ENCODE measurements at regions not wholly inside any gene's neighbourhood (a gene's known extent, or its start where the extent isn't known, plus 50 kb on each side); places are given as distances from the start of the nearest gene placed in this dataset.

GRCh38 chr6:27052731-27053082, 194.8 kb upstream of the PRSS16 start:
- dilution Hi-C loops (cut with MboI; ENCODE audit: extremely low pct_ligation_motif_present, low sequenced_read_pairs): no loop called here
- Histone ChIP-seq H3K36me3 (ENCODE audit: control insufficient read depth in 2 of 2, extremely low read depth in 1 of 2, insufficient read depth in 2 of 2, low read length in 2 of 2) (no peaks in the 10 kb centered on the region), H3K4me1 (ENCODE audit: control insufficient read depth, extremely low read depth, insufficient read depth, low read length) (peaks cover 3% of the 10 kb centered on the region), H4K20me1 (ENCODE audit: control insufficient read depth, extremely low read depth, insufficient read depth, low read length) (no peaks in the 10 kb centered on the region), H3K9me3 (ENCODE audit: control insufficient read depth, low read depth, low read length) (no peaks in the 10 kb centered on the region), H3K9me1 (ENCODE audit: control insufficient read depth, extremely low read depth, insufficient read depth, low read length) (no peaks in the 10 kb centered on the region), H3K4me2 (ENCODE audit: control insufficient read depth, extremely low read depth, insufficient read depth, low read depth, low read length) (no peak overlapping the region), H3K27me3 (ENCODE audit: control insufficient read depth, extremely low read depth, insufficient read depth, low read length) (no peaks in the 10 kb centered on the region), H3K27ac (ENCODE audit: control insufficient read depth, insufficient read depth, low read length) (no peak overlapping the region), H3K79me2 (ENCODE audit: control insufficient read depth, insufficient read depth, low read length) (no peaks in the 10 kb centered on the region), H3K9ac (ENCODE audit: control insufficient read depth, extremely low read depth, insufficient read depth, low read length) (no peak overlapping the region), H2AFZ (ENCODE audit: control insufficient read depth, low read length) (no peak overlapping the region), H3K4me3 (ENCODE audit: control insufficient read depth in 2 of 3, extremely low read depth in 1 of 3, insufficient read depth in 2 of 3, low read depth in 1 of 3, low read length in 3 of 3) (no peak overlapping the region)
- TF ChIP-seq CTCF (optimal IDR thresholded peaks at IDR 0.05 in 1 of 3, IDR thresholded peaks at IDR 0.05 in 1 of 3, conservative IDR thresholded peaks at IDR 0.05 in 1 of 3; ENCODE audit: extremely low read depth in 1 of 3, insufficient read depth in 2 of 3, low read length in 3 of 3) (no peak), EZH2 (IDR thresholded peaks at IDR 0.05; ENCODE audit: low read length) (no peak)
- no peak for DNase-seq (ENCODE audit: low read depth, low spot score)
- no peak for FAIRE-seq

GRCh38 chr6:27053738-27054137, 193.8 kb upstream of the PRSS16 start:
- no peaks in the 10 kb centered on the region for H4K20me1 ChIP-seq (ENCODE audit: control insufficient read depth, extremely low read depth, insufficient read depth, low read length)
- H3K4me1 ChIP-seq (ENCODE audit: control insufficient read depth, extremely low read depth, insufficient read depth, low read length): peaks cover 3% of the 10 kb centered on the region
- H3K9me3 ChIP-seq (ENCODE audit: control insufficient read depth, low read depth, low read length): no peaks in the 10 kb centered on the region
- H3K27ac ChIP-seq (ENCODE audit: control insufficient read depth, insufficient read depth, low read length): no peak overlapping the region
- dilution Hi-C loops (cut with MboI; ENCODE audit: extremely low pct_ligation_motif_present, low sequenced_read_pairs): no loop called here
- DNase-seq (ENCODE audit: low read depth, low spot score) (no peak), FAIRE-seq (no peak)
- no peaks in the 10 kb centered on the region for H3K79me2 ChIP-seq (ENCODE audit: control insufficient read depth, insufficient read depth, low read length)
- no peak for TF ChIP-seq EZH2 (IDR thresholded peaks at IDR 0.05; ENCODE audit: low read length)
- no peak for TF ChIP-seq CTCF (optimal IDR thresholded peaks at IDR 0.05 in 1 of 3, IDR thresholded peaks at IDR 0.05 in 1 of 3, conservative IDR thresholded peaks at IDR 0.05 in 1 of 3; ENCODE audit: extremely low read depth in 1 of 3, insufficient read depth in 2 of 3, low read length in 3 of 3)
- no peaks in the 10 kb centered on the region for H3K36me3 ChIP-seq (ENCODE audit: control insufficient read depth in 2 of 2, extremely low read depth in 1 of 2, insufficient read depth in 2 of 2, low read length in 2 of 2)
- H3K4me3 ChIP-seq (ENCODE audit: control insufficient read depth in 2 of 3, extremely low read depth in 1 of 3, insufficient read depth in 2 of 3, low read depth in 1 of 3, low read length in 3 of 3): no peak overlapping the region
- H3K9me1 ChIP-seq (ENCODE audit: control insufficient read depth, extremely low read depth, insufficient read depth, low read length): no peaks in the 10 kb centered on the region
- no peaks in the 10 kb centered on the region for H3K27me3 ChIP-seq (ENCODE audit: control insufficient read depth, extremely low read depth, insufficient read depth, low read length)
- no peak overlapping the region for H3K9ac ChIP-seq (ENCODE audit: control insufficient read depth, extremely low read depth, insufficient read depth, low read length)
- H3K4me2 ChIP-seq (ENCODE audit: control insufficient read depth, extremely low read depth, insufficient read depth, low read depth, low read length): no peak overlapping the region
- no peak overlapping the region for H2AFZ ChIP-seq (ENCODE audit: control insufficient read depth, low read length)
